Endothelial cell of umbilical vein (primary cell): ENCODE measurements at regions not wholly inside any gene's neighbourhood (a gene's known extent, or its start where the extent isn't known, plus 50 kb on each side); places are given as distances from the start of the nearest gene placed in this dataset.

ENCODE experiments used
- BruUV-seq: library from RNA; stranded (reverse); fragments of 400-500 nt; replicated peaks from 2 replicates; lab custom pipeline; 2021; lab: Mats Ljungman, UMichigan
- CTCF ChIA-PET: fragments of 300-600, 350-600 bp; sonication (Branson Sonifier 250); formaldehyde crosslinking; loops from one replicate; lab custom pipeline; 2021; ENCODE audit warnings: antibody characterized with exemption, inconsistent platforms; lab: Charles Lee
- POLR2A ChIA-PET: fragments of 300-600, 350-600 bp; sonication (Branson Sonifier 250); formaldehyde crosslinking; loops from one replicate; lab custom pipeline; 2021; ENCODE audit warnings: antibody characterized with exemption, inconsistent platforms; lab: Charles Lee
- DNase-seq: peaks from one replicate; pipeline ENCODE4 v3.0.0-alpha.2; 2011; ENCODE audit warnings: low read depth, low spot score
- FAIRE-seq: peaks from 2 replicates; lab custom pipeline; 2011; peaks lifted over from hg19 to GRCh38; lab: Jason Lieb, UNC
- H2AFZ ChIP-seq: 2 replicates; pipeline ENCODE4 v1.6.0; 2012; ENCODE audit warnings: low read depth, low read length, control low read depth, inconsistent platforms
- H3K27ac ChIP-seq: 2 replicates; pipeline ENCODE4 v1.5.1; 2011; ENCODE audit warnings: low read depth, mild to moderate bottlenecking, control low read depth, low read length, moderate library complexity; ENCODE audit not compliant: insufficient read depth
- H3K27me3 ChIP-seq, 2 experiments: 2 replicates each; pipeline versions ENCODE4 v1.6.0 to v1.6.1; 2011; ENCODE audit warnings: low read length in 2 of 2, mixed read lengths in 1 of 2; ENCODE audit not compliant: control insufficient read depth in 2 of 2, insufficient read depth in 2 of 2
- H3K36me3 ChIP-seq, 2 experiments: 2 replicates in 1 of 2; 3 replicates in 1 of 2; pipeline ENCODE4 v1.5.1; 2011; ENCODE audit warnings: low read length in 2 of 2, mild to moderate bottlenecking in 1 of 2, moderate library complexity in 1 of 2; ENCODE audit not compliant: control insufficient read depth in 2 of 2, insufficient read depth in 2 of 2; ENCODE audit errors: extremely low read depth in 1 of 2
- H3K4me1 ChIP-seq: 3 replicates; pipeline ENCODE4 v1.5.1; 2011; ENCODE audit warnings: mild to moderate bottlenecking, low read length; ENCODE audit not compliant: control insufficient read depth, insufficient read depth; ENCODE audit errors: extremely low read depth
- H3K4me2 ChIP-seq: 2 replicates; pipeline ENCODE4 v1.6.1; 2011; ENCODE audit warnings: low read length, control low read depth, mixed read lengths; ENCODE audit not compliant: insufficient read depth
- H3K4me3 ChIP-seq, 3 experiments: fragments of 200-600 bp in 1 of 3; sonication (generic), shearing (Covaris generic) in 1 of 3; replicated peaks in 1 of 3; 2 replicates each; pipeline ENCODE4 v1.5.1; 2011 to 2016; ENCODE audit warnings: control low read depth in 3 of 3, low read length in 3 of 3, mild to moderate bottlenecking in 2 of 3, inconsistent platforms in 1 of 3, low read depth in 1 of 3, moderate library complexity in 1 of 3; ENCODE audit not compliant: insufficient read depth in 1 of 3
- H3K79me2 ChIP-seq: 2 replicates; pipeline ENCODE4 v1.6.0; 2012; ENCODE audit warnings: low read length, inconsistent platforms; ENCODE audit not compliant: control insufficient read depth, insufficient read depth
- H3K9ac ChIP-seq: replicated peaks from 2 replicates; pipeline ENCODE3; 2011; ENCODE audit warnings: low read length, control low read depth; ENCODE audit not compliant: insufficient read depth; ENCODE audit errors: extremely low read depth
- H3K9me1 ChIP-seq: replicated peaks from 3 replicates; pipeline ENCODE4 v1.6.0; 2011; ENCODE audit warnings: mild to moderate bottlenecking, low read length; ENCODE audit not compliant: control insufficient read depth, insufficient read depth; ENCODE audit errors: extremely low read depth
- H3K9me3 ChIP-seq: replicated peaks from 2 replicates; pipeline ENCODE4 v1.5.1; 2012; ENCODE audit warnings: low read length, inconsistent platforms; ENCODE audit not compliant: control insufficient read depth, insufficient read depth
- H4K20me1 ChIP-seq: replicated peaks from 2 replicates; pipeline ENCODE3; 2011; ENCODE audit warnings: mild to moderate bottlenecking, low read length; ENCODE audit not compliant: control insufficient read depth, insufficient read depth; ENCODE audit errors: extremely low read depth
- EZH2 ChIP-seq: IDR thresholded peaks from 2 replicates; pipeline ENCODE4 v1.6.1; 2012; ENCODE audit warnings: borderline replicate concordance, low read depth, mild to moderate bottlenecking, moderate library complexity, low read length, inconsistent platforms; ENCODE audit not compliant: severe bottlenecking
- FOS ChIP-seq: IDR thresholded peaks from 2 replicates; pipeline ENCODE4 v1.6.1; 2011; ENCODE audit warnings: mild to moderate bottlenecking, low read length, moderate library complexity, borderline replicate concordance; ENCODE audit not compliant: insufficient read depth
- GATA2 ChIP-seq: IDR thresholded peaks from 2 replicates; pipeline ENCODE4 v1.7.0; 2011; ENCODE audit warnings: low read depth, mild to moderate bottlenecking, moderate library complexity, mixed read lengths, low read length; ENCODE audit not compliant: insufficient read length, insufficient read depth
- JUN ChIP-seq: IDR thresholded peaks from 2 replicates; pipeline ENCODE4 v1.6.1; 2011; ENCODE audit warnings: borderline replicate concordance, low read depth; ENCODE audit not compliant: insufficient read length, insufficient read depth
- MYC ChIP-seq: IDR thresholded peaks from one replicate; pipeline ENCODE4 v1.6.1; 2011; ENCODE audit warnings: mild to moderate bottlenecking, low read depth, low read length
- POLR2A ChIP-seq: IDR thresholded peaks from 2 replicates; pipeline ENCODE4 v1.6.1; 2012; ENCODE audit warnings: low read depth, mild to moderate bottlenecking, control low read depth, low read length
- POLR2AphosphoS5 ChIP-seq: IDR thresholded peaks from 2 replicates; pipeline ENCODE4 v1.6.1; 2012; ENCODE audit warnings: low read depth, mild to moderate bottlenecking, control low read depth, low read length, moderate library complexity; ENCODE audit not compliant: insufficient read depth
- dilution Hi-C: fragments of 300-500 bp; cut with MboI; formaldehyde crosslinking; loops from one replicate; pipeline ENCODE4 v1.15.0; 2019; ENCODE audit warnings: low sequenced_read_pairs; ENCODE audit not compliant: extremely low pct_ligation_motif_present
- intact Hi-C: fragments of 100-400 bp; cut with micrococcal nuclease; formaldehyde crosslinking; loops from one replicate; pipeline ENCODE4 v1.10.0; 2022
- TF ChIP-seq, protein P1 (sequence below), 2 donors: IDR thresholded peaks; 1 replicate in 1 of 2; 2 replicates in 1 of 2; pipeline ENCODE4 v1.5.1; 2011; ENCODE audit warnings: low read length in 2 of 2, mild to moderate bottlenecking in 2 of 2, moderate library complexity in 2 of 2, control low read depth in 1 of 2, inconsistent platforms in 1 of 2, low read depth in 1 of 2; ENCODE audit not compliant: insufficient read depth in 1 of 2; ENCODE audit errors: extremely low read depth in 1 of 2
- TF ChIP-seq, protein P2 (sequence below): IDR thresholded peaks from 2 replicates; pipeline ENCODE4 v1.6.1; 2011; ENCODE audit not compliant: insufficient read depth, insufficient read length

DNA sequence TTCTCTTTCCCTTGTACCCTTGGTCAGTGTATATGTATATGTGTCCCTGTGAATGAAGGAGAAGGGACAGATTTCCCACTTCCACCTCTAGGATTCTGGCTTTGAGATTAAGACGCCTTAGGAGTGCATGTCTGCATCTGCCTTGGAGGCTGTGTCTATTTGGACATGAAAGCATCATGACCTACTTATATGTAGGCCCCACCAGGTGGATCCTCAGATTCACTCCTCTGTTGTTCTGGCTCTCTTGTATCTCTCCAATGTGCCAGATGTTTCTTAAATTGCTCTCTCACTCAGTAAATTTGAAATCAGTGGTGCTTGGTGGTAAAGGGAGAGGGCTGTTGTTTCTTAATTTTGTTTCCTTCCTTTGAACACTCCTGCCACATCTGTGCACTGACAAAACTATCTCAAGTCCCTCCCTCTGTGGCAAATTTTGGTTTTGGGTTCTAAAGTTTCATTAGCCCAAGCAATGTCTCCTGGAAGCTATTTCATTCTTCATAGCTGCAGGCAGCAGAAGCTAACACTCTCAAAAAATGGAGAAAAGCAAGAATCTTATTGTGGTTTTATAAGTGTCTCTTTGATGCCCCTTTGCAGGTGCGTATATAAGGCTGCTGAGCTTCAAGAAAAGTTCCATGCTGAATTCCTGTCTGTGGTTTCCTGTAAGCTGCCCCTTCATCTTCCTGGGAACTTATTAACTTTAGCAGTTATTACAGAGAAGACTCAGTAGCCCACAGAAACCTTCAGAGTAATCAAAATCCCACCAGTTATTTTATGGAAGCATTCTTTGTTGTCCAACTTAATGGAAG, 179.7 kb upstream of the SETBP1 start:
- Histone ChIP-seq H3K4me1 (no peaks in the 10 kb centered on the region), H3K36me3 (no peaks in the 10 kb centered on the region), H3K79me2 (no peaks in the 10 kb centered on the region), H3K4me3 (no peak overlapping the region), H3K4me2 (no peak overlapping the region), H4K20me1 (no peaks in the 10 kb centered on the region), H3K27me3 (no peaks in the 10 kb centered on the region), H3K9me1 (no peaks in the 10 kb centered on the region), H3K27ac (no peak overlapping the region), H2AFZ (no peak overlapping the region), H3K9ac (no peak overlapping the region), H3K9me3 (no peaks in the 10 kb centered on the region)
- FAIRE-seq (no peak), DNase-seq (no peak)
- intact Hi-C loops (no loop called here), dilution Hi-C loops (no loop called here)
- ChIA-PET CTCF (no interaction called here), POLR2A (no interaction called here)
- TF ChIP-seq, protein P1, sequence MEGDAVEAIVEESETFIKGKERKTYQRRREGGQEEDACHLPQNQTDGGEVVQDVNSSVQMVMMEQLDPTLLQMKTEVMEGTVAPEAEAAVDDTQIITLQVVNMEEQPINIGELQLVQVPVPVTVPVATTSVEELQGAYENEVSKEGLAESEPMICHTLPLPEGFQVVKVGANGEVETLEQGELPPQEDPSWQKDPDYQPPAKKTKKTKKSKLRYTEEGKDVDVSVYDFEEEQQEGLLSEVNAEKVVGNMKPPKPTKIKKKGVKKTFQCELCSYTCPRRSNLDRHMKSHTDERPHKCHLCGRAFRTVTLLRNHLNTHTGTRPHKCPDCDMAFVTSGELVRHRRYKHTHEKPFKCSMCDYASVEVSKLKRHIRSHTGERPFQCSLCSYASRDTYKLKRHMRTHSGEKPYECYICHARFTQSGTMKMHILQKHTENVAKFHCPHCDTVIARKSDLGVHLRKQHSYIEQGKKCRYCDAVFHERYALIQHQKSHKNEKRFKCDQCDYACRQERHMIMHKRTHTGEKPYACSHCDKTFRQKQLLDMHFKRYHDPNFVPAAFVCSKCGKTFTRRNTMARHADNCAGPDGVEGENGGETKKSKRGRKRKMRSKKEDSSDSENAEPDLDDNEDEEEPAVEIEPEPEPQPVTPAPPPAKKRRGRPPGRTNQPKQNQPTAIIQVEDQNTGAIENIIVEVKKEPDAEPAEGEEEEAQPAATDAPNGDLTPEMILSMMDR (IDR thresholded peaks at IDR 0.05; ENCODE audit: extremely low read depth in 1 of 2, insufficient read depth in 1 of 2, low read depth in 1 of 2, low read length in 2 of 2), result no peak
- TF ChIP-seq GATA2 (no peak), EZH2 (no peak), POLR2AphosphoS5 (no peak), MYC (no peak), POLR2A (no peak), JUN (no peak), FOS (no peak)
- TF ChIP-seq, protein P2, sequence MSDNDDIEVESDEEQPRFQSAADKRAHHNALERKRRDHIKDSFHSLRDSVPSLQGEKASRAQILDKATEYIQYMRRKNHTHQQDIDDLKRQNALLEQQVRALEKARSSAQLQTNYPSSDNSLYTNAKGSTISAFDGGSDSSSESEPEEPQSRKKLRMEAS, result no peak
- no TSS peak for BruUV-seq
